Cardiac muscle cell (in vitro differentiated cells and primary cell): ENCODE measurements at regions not wholly inside any gene's neighbourhood (a gene's known extent, or its start where the extent isn't known, plus 50 kb on each side); places are given as distances from the start of the nearest gene placed in this dataset.

ENCODE experiments used
- DNase-seq, 2 donors: peaks; one replicate each; pipeline versions ENCODE4 v3.0.0 to v3.0.0-alpha.2; 2010 to 2017; ENCODE audit warnings: low read depth in 1 of 2, low spot score in 1 of 2
- H3K27ac ChIP-seq: fragments of 200-600 bp; sonication (generic); 2 replicates; pipeline ENCODE4 v1.5.1; 2016
- H3K27me3 ChIP-seq: fragments of 200-600 bp; sonication (generic); 2 replicates; pipeline ENCODE4 v1.6.0; 2016; ENCODE audit warnings: control low read depth
- H3K36me3 ChIP-seq: fragments of 200-600 bp; sonication (generic); 2 replicates; pipeline ENCODE4 v1.5.1; 2016; ENCODE audit warnings: control low read depth
- H3K4me1 ChIP-seq: fragments of 200-600 bp; sonication (generic); 2 replicates; pipeline ENCODE4 v1.8.1; 2017; ENCODE audit warnings: low read depth, mild to moderate bottlenecking, mixed run types
- H3K4me3 ChIP-seq: fragments of 200-600 bp; sonication (generic); 2 replicates; pipeline ENCODE4 v1.5.1; 2016; ENCODE audit warnings: mild to moderate bottlenecking
- H3K9me3 ChIP-seq: fragments of 200-600 bp; sonication (generic); 2 replicates; pipeline ENCODE4 v1.5.1; 2017; ENCODE audit warnings: low read depth, mild to moderate bottlenecking, control low read depth
- TF ChIP-seq, protein P1 (sequence below): IDR thresholded peaks from 2 replicates; pipeline ENCODE4 v1.5.1; 2012; ENCODE audit warnings: low read depth, mild to moderate bottlenecking, low read length

GRCh38 chr5:97877588-97877987, 694.5 kb upstream of the RIOK2 start:
- TF ChIP-seq, protein P1, sequence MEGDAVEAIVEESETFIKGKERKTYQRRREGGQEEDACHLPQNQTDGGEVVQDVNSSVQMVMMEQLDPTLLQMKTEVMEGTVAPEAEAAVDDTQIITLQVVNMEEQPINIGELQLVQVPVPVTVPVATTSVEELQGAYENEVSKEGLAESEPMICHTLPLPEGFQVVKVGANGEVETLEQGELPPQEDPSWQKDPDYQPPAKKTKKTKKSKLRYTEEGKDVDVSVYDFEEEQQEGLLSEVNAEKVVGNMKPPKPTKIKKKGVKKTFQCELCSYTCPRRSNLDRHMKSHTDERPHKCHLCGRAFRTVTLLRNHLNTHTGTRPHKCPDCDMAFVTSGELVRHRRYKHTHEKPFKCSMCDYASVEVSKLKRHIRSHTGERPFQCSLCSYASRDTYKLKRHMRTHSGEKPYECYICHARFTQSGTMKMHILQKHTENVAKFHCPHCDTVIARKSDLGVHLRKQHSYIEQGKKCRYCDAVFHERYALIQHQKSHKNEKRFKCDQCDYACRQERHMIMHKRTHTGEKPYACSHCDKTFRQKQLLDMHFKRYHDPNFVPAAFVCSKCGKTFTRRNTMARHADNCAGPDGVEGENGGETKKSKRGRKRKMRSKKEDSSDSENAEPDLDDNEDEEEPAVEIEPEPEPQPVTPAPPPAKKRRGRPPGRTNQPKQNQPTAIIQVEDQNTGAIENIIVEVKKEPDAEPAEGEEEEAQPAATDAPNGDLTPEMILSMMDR, result no peak
- H3K36me3 ChIP-seq, result no peaks in the 10 kb centered on the region
- no peaks in the 10 kb centered on the region for H3K4me1 ChIP-seq
- H3K27me3 ChIP-seq, result no peaks in the 10 kb centered on the region
- H3K9me3 ChIP-seq, result no peaks in the 10 kb centered on the region
- no peak overlapping the region for H3K4me3 ChIP-seq
- no peak for DNase-seq
- H3K27ac ChIP-seq, result no peak overlapping the region

DNA sequence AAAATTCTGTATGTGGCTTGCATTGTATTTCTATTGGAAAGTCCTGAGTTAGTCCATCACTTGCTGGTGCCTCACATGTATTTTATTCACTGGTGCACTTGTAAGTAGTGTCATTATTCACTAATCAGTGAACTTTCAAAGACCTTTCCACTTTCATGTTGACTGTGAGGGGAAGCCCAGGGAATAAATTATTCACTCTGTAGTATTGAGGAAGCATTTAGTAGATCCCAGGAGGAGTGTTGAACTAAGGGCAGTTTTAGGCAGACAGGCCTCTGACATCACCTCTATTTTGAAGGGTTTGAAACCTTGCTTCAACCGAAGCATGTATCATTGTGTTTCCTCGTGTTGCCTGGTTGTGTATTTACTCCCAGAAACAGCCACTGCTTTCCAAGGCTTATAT, 705.4 kb upstream of the RIOK2 start:
- H3K27me3 ChIP-seq, result no peaks in the 10 kb centered on the region
- H3K4me3 ChIP-seq, result no peak overlapping the region
- no peak overlapping the region for H3K27ac ChIP-seq
- DNase-seq, result no peak
- TF ChIP-seq, protein P1, result no peak
- H3K4me1 ChIP-seq, result no peaks in the 10 kb centered on the region
- H3K36me3 ChIP-seq, result no peaks in the 10 kb centered on the region
- no peaks in the 10 kb centered on the region for H3K9me3 ChIP-seq

DNA sequence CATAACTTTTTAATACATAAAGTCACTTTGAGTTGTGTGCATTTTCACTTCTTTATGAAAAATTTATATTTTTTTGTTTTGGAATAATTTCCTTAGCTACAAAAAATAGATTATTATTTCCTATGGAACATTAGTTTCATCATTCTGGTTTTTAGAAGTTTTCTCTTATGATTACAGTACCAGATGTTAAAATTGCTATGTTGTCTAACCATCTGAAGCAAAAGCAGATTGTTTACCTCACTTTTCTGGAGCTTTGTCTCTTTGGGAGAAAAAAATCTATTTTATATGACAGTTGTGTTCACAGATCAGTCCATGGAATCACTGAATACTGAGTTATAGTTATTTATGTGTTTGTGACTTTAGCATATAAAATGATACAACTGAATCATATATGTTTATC, 708.9 kb upstream of the RIOK2 start:
- no peaks in the 10 kb centered on the region for H3K27me3 ChIP-seq
- DNase-seq, result no peak
- H3K4me1 ChIP-seq, result no peaks in the 10 kb centered on the region
- no peaks in the 10 kb centered on the region for H3K36me3 ChIP-seq
- no peaks in the 10 kb centered on the region for H3K9me3 ChIP-seq
- no peak overlapping the region for H3K27ac ChIP-seq
- no peak overlapping the region for H3K4me3 ChIP-seq
- TF ChIP-seq, protein P1, result no peak

DNA sequence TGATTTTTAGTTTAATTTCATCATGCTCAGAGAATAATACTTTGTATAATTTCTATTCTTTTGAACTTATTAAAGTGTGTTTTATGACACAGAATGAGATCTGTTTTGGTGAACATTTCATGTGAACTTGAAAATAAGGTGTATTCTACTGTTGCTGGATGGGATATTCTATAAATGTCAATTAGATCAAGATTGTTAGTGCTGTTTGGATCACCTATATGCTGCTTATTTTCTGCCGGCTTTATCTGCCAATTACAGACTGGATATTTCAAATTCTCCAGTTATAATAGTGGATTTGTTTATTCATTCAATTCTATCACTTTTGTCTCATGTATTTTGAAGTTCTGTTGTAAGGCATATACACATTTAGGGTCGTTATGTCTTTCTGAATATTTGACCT, 720.7 kb upstream of the RIOK2 start:
- H3K4me3 ChIP-seq, result no peak overlapping the region
- no peaks in the 10 kb centered on the region for H3K9me3 ChIP-seq
- H3K4me1 ChIP-seq, result no peaks in the 10 kb centered on the region
- H3K27ac ChIP-seq, result no peak overlapping the region
- TF ChIP-seq, protein P1, result no peak
- DNase-seq, result no peak
- no peaks in the 10 kb centered on the region for H3K27me3 ChIP-seq
- H3K36me3 ChIP-seq, result no peaks in the 10 kb centered on the region

GRCh38 chr5:97906135-97906534, 723.1 kb upstream of the RIOK2 start:
- Histone ChIP-seq H3K4me1 (no peaks in the 10 kb centered on the region), H3K27ac (no peak overlapping the region), H3K9me3 (no peaks in the 10 kb centered on the region), H3K4me3 (no peak overlapping the region), H3K36me3 (no peaks in the 10 kb centered on the region), H3K27me3 (no peaks in the 10 kb centered on the region)
- no peak for DNase-seq
- TF ChIP-seq, protein P1, result no peak
